ENCODE measurements at regions not wholly inside any gene's neighbourhood (a gene's known extent, or its start where the extent isn't known, plus 50 kb on each side); places are given as distances from the start of the nearest gene placed in this dataset.

GRCh38 chr6:105851113-105851580 is 235.0 kb upstream of the PRDM1 start:
- DNase-seq (ENCODE audit: low read depth, low spot score): no peak

GRCh38 chr6:105850261-105851112 is 235.6 kb upstream of the PRDM1 start:
- DNase-seq (ENCODE audit: low read depth, low spot score): no peak

- DNase-seq (ENCODE audit: low read depth, low spot score): no peak
These were observed 236.4 kb upstream of the PRDM1 start for GRCh38 chr6:105849746-105850145.

GRCh38 chr6:105847433-105847832 is 238.7 kb upstream of the PRDM1 start:
- no peak for DNase-seq (ENCODE audit: low read depth, low spot score)

GRCh38 chr6:105844275-105844883 is 241.8 kb upstream of the PRDM1 start:
- DNase-seq (ENCODE audit: low read depth, low spot score): no peak

GRCh38 chr6:105839266-105839665 is 246.9 kb upstream of the PRDM1 start:
- DNase-seq (ENCODE audit: low read depth, low spot score): no peak

- DNase-seq (ENCODE audit: low read depth, low spot score): no peak
These were observed 248.0 kb upstream of the PRDM1 start for GRCh38 chr6:105838171-105838570.

- DNase-seq (ENCODE audit: low read depth, low spot score): no peak
These were observed 249.2 kb upstream of the PRDM1 start for GRCh38 chr6:105836889-105837288.

- DNase-seq (ENCODE audit: low read depth, low spot score): no peak
These were observed 249.8 kb upstream of the PRDM1 start for GRCh38 chr6:105836379-105836778.

- no peak for DNase-seq (ENCODE audit: low read depth, low spot score)
These were observed 250.8 kb upstream of the PRDM1 start for GRCh38 chr6:105835373-105835772.

- no peak for DNase-seq (ENCODE audit: low read depth, low spot score)
These were observed 251.9 kb upstream of the PRDM1 start for GRCh38 chr6:105833959-105834947.

- DNase-seq (ENCODE audit: low read depth, low spot score): no peak
These were observed 253.8 kb upstream of the PRDM1 start for GRCh38 chr6:105832313-105832761.

- DNase-seq (ENCODE audit: low read depth, low spot score): no peak
These were observed 254.6 kb upstream of the PRDM1 start for GRCh38 chr6:105831311-105832097.

GRCh38 chr6:105825210-105825609 is 260.9 kb upstream of the PRDM1 start:
- no peak for DNase-seq (ENCODE audit: low read depth, low spot score)

GRCh38 chr6:105824732-105825131 is 261.4 kb upstream of the PRDM1 start:
- no peak for DNase-seq (ENCODE audit: low read depth, low spot score)

GRCh38 chr6:105821777-105822176 is 264.4 kb upstream of the PRDM1 start:
- no peak for DNase-seq (ENCODE audit: low read depth, low spot score)

GRCh38 chr6:105821027-105821426 is 265.1 kb upstream of the PRDM1 start:
- DNase-seq (ENCODE audit: low read depth, low spot score): no peak

- no peak for DNase-seq (ENCODE audit: low read depth, low spot score)
These were observed 266.4 kb upstream of the PRDM1 start for GRCh38 chr6:105819745-105820144.

- no peak for DNase-seq (ENCODE audit: low read depth, low spot score)
These were observed 267.6 kb upstream of the PRDM1 start for GRCh38 chr6:105818505-105818904.

- no peak for DNase-seq (ENCODE audit: low read depth, low spot score)
These were observed 268.2 kb upstream of the PRDM1 start for GRCh38 chr6:105817961-105818360.

- no peak for DNase-seq (ENCODE audit: low read depth, low spot score)
These were observed 268.8 kb upstream of the PRDM1 start for GRCh38 chr6:105817370-105817769.

Data from brain pericyte (primary cell).